NT2/D1 (cell line): ENCODE measurements at regions not wholly inside any gene's neighbourhood (a gene's known extent, or its start where the extent isn't known, plus 50 kb on each side); places are given as distances from the start of the nearest gene placed in this dataset.

Source experiments
- SUZ12 ChIP-seq: IDR thresholded peaks from 2 replicates; pipeline ENCODE4 v1.6.1; 2011; ENCODE audit not compliant: insufficient read length, insufficient read depth; ENCODE audit errors: extremely low read depth
- YY1 ChIP-seq: IDR thresholded peaks from 2 replicates; pipeline ENCODE4 v1.6.1; 2011; ENCODE audit not compliant: insufficient read length, insufficient read depth
- ZNF274 ChIP-seq: IDR thresholded peaks from 2 replicates; pipeline ENCODE4 v1.6.1; 2011; ENCODE audit warnings: mild to moderate bottlenecking, low read depth, low read length

DNA sequence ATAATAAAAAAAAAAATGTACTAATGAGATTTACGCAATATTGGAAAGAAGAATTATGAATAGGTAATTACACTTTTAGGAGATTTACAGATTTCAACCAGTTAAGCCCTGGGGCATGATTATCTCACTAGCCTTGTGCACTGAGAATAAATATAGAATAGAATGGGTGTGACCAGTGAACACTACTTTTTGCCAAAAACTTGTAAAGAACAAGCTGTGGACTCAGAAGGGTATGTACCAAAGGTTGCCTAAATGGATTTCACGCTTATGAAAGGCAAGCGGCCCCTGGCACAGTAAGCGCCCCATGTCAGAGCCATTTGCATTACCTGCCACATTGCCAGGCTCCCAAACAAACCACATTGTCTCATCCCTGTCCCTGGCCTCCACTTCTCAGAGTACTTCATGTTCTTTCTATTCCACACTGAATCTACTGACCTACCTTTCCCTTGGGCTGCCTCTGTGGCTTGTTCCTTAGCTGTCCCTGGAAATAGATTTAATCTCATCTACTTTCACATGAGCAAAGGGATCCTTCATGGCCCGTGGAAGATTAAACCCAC is 170.6 kb upstream of the DIO2 start:
- TF ChIP-seq YY1 (no peak), ZNF274 (no peak), SUZ12 (no peak)
